NCI-H345 (cell line): ENCODE measurements at regions not wholly inside any gene's neighbourhood (a gene's known extent, or its start where the extent isn't known, plus 50 kb on each side); places are given as distances from the start of the nearest gene placed in this dataset.

ENCODE experiments used
- DNase-seq: peaks from one replicate; lab custom pipeline; 2025; lab: John Stamatoyannopoulos, UW

DNA sequence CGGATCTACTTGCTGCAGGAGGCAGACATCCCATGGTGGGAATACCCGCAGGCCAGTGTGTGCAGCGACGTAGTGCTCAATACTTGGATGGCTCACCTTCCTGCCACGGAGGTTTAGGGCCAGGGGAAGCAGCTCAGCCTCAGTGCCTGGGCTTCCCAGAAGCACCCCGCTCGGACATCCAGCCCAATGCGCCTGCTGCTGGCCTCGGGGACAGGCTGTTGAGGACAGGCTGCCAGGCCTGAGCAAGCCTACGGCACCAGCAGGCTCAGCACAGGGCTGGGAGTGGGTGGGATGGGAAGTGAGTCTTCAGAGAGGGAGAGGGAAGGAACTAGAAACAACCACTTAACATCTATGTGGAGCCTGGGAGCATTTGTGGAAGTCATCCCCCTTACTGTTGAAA is 441.3 kb upstream of the MGMT start:
- no peak for DNase-seq

DNA sequence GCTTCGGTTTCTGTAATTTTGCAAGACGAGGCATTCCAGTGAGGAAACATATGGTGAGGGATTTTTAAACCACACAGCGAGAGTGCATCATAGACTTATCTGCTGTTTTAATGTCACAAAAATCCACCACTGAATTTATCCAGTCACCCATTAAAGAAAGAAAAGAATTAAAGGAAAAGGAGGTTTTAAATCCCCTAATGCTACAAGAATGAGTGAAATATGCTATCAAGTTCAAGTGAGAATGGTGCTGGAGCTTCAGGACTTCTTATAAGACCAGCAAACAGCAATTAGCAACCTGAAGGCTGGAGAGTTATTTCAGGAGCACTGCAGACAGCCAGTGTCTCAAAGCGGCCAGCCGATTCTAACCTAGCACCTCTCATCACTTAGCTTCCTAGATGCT is 439.1 kb upstream of the MGMT start:
- DNase-seq: no peak

DNA sequence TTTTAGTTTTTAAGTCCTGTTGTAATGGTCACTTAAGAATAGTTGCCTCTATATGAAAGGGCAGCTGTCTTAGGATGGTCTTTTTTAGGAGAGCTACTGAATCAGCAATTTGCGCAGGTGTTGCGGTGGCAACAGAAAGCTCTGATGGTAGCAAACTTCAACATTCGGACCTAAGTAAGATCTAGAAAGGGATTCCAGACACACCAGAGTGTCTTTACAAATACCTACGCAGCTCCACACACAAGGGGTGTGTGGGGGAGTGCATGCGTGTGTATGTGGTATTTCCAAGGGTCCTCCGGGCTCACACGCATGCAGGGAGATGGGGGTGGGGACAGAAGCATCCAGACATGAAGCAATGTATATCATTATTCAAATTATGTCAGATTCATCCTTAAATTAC is 438.6 kb upstream of the MGMT start:
- no peak for DNase-seq

DNA sequence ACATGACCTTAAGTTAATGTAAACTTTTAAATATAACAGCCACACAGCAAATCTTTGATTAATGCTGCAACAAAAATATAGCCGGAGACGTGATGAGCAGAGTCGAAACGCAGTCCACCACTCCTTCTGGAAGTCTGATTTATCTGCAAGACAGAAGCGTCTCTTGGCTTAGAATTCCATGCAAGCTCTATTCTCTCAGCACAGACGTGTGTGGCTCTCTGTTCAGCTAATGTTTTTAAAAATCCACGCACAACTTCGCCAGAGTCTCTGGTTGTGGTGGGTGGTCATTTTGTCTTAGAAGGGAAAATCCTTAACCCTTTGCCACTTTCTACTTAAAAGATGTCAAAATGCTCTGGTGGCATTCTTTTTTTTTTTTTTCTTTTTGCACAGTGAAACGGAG is 438.0 kb upstream of the MGMT start:
- no peak for DNase-seq

DNA sequence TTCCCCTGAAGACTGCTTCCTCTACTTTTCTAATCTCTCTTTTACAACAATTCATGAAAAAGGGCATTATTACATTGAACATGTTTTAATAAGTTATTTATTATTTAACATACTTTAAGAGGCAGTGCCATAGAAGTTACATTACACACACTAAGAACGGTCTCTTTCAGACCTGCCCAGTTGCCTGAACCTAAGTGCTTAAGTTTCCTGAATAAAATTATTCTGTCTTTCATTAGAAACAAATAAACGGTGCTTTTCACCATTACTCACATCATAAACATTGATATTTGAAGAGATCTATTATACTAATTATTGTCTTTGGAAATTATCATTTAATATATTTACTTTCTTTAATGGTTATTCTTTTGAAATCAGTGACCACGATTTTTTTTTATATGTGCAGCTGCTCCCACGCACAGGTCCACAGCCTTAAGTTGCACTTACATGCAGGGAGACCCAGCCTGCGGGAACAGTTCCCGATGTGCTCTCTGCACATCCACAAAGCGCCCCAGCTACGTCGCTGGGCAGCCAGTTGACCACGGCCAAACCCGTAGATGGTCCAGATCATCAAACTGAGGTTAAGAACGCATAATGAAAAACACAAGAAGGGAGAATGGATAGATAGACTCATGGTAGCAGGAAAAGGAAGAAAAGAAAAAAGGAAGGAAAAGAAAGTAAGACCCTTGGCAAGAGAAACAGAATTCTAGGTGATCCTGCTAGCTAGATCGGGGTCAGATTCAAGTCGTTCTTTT is 437.0 kb upstream of the MGMT start:
- DNase-seq: no peak

DNA sequence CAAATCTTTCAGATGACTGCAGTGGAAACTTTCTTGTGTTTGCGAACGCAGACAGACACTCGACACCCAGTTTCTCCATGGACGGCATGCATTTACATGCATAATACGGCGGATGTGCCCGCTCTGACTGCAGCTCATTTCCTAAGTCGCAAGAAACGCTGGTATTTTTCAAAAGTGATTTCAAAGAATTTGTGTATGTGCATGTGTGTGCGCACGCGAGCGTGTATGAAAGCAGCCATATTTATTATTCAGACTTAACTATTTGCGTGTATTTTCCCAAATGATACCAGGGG is 436.5 kb upstream of the MGMT start:
- no peak for DNase-seq

DNA sequence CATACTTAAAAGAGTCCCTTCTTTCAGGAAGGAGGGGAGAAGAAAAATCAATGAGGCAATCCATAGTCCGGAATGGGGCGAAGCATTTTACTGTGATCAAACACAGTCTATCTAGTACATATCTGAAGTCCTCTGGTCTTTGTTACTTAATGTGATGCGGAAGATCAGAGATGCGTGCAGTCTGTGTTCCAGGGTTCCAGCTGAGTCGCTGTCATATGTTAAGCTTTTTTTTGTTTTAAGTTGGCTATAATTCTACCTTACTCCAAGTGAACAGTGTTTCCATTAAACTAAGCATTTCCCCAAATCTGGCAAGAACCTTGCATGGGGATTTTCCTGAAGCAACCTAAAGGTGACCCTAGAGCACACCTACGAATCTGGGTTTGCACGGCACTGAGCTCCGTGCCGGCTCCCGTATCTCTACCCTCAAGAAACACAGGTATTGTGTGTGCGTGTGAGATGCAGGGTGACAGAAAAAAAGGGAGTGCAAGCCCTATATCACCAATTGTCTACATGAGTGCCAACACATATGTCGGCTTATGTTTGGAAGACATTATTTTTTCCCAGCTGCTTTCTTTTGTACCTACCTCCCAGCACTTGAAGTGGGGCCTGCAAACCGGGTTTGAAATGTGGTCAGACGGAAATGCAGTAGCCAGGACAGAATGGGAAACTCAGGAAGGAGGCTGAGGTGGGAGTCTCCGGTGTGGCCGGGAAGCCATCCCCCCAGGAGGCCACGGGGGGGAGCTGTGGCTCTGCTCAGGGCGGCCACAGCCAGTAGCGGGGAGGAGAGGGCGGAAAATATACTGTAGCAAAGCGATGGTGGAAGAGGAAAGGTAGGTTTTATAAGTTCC is 435.8 kb upstream of the MGMT start:
- DNase-seq: peak; percentile 55

DNA sequence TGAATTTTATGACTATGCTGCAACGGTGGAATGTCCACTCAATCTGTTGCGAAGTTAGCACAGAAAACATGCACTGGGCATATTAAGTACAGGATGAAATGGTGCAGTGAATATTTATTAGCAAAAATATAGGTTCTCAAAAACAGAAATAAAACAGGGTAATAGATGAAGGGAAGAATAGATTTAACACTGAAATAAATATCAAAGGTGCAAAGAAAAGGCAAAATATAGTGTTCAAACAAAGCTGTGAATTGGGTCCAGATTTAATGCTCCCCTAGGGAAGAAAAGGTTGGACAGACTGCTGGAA is 435.2 kb upstream of the MGMT start:
- no peak for DNase-seq

DNA sequence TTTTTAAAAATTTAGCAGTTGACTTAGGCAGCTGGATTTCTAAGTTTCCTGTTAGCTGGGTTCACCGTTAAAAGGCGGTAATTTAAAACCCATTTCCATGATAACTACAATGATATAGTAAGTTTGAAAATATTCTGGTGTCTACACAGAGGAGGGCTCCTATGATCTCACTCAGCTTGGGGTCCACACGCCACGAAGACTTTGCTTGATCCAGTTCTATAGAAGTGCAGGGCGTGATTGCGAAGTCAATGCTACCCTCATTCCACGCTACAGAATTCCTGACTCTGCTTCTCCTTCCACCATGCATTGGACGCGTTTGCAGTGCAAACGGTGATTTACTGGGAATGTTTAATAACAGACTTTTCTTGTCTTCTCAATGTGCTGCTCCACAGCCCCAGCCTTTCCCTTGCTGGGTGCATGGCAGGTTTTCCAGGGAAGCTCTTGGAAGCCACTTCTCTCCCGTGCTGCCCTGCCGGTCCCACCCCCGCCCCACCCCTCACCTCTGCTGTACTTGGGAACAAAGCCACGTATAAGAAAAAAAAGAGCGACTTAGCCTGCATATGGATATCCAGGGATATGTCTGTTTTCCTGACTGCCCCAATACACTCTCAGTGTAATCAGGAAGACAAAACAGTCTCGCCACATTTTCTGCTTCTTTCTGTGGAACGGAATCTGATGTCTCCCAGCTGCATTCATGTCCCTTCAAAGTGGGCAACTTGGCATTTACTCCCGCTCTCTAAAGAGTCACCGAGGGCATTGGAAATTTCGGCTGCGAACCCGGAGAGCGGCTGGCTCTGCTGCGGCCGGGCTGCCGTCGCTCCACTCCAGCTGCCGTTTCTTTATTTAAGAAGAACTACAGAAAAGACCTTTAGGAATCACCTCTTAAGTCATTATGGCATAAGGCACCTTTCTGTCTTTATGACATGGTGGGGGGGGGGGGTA is 434.4 kb upstream of the MGMT start:
- no peak for DNase-seq

DNA sequence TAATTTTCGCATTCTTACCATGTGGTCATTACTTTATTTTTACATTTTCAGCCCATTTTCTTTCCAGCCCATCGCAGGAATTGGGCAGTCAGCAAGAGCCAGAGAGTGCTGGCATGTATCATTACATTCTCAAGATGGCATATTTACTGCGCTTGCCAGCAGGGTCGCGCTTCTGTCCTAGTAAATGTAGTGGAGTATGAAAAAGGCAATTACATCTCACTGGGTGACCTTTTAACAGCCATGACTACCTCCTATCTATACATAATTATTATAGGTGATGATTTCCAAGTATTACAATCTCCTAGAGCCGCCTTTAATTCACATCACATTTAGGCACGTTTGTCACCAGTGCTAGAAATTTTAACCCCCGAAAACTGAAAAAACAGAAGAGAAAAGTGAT is 433.7 kb upstream of the MGMT start:
- DNase-seq: no peak

DNA sequence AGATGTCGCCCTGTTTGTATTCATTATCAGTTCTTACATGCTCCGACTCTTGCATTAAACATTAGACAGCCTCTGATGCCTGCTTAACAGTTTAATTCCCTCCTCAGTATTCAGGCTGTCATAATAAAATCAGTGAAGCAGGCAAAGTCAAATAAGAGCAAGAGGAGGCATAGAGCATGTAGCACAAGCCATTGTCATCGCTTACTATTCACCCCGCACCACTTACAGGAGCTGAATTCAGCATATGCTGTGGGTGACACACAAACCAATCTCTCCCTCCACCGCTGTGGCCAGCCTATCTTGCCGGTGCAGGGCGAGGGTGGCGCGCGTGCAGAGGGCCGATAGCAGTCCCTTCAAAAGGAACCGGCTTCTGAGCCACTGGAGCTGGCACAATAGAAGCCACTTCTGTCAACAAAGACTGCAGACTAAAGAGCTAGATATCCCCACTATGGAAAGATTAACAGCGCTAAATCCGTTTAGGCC is 433.2 kb upstream of the MGMT start:
- DNase-seq: peak; percentile 56

DNA sequence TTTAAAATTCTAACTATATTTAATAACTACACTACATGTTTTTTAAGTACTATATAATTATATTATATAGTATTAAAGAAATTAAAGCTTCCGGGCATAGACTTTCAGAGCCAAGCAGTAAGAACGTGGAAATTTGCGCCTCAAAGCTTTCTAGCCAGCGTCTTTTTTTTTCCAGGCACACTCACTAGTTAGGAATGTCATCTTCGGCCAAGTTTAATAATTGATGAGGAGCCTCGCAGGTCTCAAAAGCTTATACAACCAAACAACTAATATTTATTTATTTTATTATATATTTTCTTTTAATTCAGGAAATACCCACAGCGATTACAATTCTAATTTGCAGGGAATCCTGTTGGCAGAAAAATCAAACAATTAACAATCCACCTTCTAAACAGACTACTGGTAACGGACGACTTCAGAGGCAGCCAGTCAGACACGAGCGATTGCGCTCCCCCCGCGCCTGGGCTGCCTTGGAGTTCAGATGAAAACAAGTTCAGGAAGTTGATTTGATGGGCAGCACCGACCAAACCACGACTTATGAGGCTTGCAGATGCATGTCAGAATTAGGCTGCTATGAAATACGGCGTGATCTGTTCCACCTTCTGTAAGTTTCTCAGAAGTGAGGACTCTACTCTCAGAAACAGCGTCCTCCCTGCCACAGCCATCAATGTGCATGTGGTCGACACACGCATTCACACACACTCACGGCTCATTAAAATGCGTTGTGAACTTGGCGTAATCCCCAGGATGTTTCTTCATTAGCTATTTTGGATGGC is 431.8 kb upstream of the MGMT start:
- no peak for DNase-seq

DNA sequence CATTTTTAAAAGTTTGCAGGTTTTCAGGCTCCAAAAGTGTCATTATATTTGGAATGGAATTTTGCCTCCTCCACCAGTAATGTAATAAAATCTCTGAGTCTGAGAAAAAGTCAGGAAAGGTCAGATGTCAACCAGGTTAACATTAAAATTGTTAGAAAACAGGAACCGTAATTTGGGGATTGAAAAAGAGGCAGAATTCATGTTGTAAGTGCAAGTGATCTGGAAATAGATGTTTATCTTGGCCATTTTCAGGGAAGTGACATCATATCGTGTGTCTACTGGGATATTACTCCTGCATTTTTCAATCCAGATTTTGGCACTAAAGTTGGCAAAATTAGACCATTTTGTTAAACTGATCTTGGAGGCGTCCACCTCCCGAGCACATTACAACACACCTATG is 428.5 kb upstream of the MGMT start:
- no peak for DNase-seq

DNA sequence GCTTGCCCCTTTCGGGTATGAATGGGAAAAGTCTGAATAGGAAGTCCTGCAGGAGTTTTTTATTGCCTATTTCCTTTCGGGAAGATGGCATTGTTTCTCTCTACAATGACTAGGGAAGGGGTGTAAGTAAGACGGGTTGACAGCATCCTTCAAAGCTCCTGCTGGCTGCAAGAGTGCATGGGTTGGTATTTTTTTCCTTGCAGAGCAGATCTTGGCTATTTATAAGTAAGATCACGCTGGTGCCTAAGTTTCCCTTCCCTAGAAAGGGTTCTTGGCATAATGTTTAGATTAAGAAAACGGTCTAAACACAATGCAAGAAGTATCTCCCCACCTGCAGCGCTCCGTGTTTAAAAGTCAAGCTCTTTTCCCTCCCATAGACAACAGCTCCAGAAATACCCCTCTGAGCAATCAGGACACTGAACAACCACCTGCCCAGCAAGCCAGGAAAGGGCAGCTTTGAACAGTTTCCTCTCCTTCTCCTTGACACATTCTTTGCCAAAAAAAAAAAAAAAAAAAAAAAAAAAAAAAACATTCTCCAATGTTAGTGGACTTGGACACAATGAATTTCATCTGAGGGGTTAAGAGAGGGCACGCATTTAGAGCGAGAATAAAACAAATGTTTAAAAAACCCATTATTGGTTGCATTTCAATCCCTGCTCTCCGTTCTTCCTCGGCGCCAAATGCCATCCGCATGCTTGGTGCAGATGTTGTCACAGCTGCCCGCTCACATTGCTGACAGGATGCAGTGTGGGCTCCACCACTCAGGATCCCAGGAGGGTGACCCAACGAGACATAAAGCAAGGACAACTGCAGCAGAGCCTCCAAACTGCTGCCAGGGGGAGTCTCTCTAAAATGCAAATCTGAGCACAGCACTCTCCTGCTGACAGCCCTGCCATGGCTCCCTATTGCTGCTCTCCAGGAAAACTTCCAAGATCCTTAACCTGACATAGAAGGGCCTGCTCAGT is 427.4 kb upstream of the MGMT start:
- no peak for DNase-seq

DNA sequence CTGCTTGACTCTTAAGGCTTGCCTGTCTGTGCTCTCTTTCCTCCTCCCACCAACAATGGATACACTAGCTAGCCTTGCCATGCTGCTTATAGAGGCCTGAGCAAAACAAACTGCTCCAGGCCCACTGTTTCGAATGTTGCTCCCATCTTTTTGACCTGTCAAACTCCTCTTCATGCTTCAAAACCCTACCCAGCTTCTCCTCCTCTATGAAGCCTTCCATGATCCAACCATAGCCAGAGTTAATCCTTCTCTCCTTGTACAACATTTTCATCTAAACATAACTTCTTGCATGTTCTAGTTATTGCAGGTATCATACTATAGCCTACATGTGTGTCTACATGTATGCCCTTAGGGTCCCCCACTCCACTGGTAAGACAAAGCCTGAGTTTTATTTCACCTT is 426.7 kb upstream of the MGMT start:
- DNase-seq: no peak

DNA sequence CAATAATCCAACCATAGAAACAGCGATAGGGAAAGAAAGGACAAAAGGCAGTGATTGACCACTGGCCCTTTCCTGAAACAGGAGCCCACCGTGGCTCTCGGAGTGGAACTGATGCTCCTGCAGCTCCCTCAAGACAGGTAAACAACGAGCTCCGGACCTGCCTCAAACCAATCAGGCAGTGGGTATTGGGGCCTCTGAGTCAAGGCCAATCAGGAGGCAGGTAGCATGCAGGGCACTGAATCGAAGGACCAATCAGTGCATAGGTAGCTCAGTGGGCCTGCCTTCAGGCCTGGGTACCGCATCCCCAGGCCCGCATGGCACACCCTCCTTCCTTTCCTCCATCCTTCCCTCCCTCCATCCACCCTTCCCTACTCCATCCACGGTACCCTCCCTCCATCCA is 425.1 kb upstream of the MGMT start:
- no peak for DNase-seq

DNA sequence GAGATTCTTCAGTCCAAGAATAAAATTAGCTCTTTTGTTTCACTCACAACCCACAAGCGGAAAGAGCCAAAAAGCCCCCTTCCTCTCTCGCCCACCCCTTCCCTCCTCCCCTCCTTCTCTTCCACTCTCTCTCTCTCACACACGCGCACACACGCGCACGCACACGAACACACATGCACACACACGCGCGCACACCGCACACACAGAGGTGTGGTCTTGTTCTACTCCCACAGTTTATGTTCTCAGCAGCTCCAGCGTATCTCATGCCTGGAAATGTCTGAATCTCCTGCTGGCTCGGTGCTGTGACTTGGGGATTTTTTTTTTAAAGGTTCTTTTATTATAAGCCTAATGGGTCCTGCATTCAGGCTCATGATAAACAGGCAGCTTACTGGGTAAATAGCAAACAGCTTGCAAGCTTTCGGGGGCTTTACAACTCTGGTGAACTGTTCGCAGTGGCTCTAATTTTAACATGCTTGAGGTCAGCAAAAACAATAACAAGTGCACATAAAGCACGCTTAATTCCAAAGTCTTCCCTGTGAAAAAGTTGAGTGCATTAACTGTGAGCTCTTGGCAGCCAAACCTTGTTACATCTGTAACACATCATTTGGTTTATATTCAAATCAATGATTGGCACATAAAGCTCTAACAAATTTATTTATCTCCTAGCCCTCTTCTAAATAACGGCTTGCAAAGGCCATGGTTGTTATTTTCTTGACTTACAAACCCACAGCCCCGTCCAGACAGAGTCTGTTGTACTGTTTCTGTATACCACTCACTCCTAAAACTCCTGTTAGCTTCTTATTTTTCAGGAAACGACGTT is 424.1 kb upstream of the MGMT start:
- no peak for DNase-seq

DNA sequence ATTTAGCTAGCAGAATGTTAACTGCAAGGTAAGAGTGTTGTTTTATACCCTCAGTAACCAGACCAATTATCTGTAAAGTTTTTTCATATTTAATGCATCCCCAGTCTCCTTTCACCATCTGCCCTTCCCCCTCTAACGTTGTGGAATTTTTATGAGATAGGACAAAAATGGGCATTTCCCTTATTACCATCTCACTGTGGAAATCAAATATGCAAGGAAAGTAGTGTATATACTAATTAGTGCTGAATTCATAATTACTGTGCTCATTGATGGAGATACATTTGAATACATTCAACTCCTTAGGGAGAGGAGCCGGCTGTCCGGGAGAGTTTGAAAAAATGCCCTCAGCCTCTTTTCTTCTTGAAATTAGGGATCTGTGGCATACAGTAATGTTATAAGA is 423.4 kb upstream of the MGMT start:
- DNase-seq: no peak

DNA sequence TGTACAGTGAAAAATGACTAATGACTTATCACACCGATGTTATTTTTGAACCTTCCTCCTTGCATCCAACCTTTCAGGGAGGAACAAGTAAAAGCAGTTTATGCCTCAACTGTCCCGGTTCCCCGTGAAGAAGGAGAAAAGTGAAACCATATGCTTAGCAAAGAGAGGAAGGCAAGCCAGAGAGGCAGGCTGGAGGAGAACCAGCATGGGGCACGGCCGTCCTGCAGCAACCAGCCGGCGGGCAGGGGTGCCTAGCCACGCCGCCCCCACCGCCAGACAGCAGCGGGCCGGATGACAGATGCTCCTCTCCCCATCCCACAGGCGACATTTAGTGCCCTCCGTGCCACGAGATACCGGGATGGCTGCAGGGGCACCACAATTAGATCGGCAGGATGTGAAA is 421.4 kb upstream of the MGMT start:
- DNase-seq: no peak
